ENCODE measurements at regions not wholly inside any gene's neighbourhood (a gene's known extent, or its start where the extent isn't known, plus 50 kb on each side); places are given as distances from the start of the nearest gene placed in this dataset.

DNA sequence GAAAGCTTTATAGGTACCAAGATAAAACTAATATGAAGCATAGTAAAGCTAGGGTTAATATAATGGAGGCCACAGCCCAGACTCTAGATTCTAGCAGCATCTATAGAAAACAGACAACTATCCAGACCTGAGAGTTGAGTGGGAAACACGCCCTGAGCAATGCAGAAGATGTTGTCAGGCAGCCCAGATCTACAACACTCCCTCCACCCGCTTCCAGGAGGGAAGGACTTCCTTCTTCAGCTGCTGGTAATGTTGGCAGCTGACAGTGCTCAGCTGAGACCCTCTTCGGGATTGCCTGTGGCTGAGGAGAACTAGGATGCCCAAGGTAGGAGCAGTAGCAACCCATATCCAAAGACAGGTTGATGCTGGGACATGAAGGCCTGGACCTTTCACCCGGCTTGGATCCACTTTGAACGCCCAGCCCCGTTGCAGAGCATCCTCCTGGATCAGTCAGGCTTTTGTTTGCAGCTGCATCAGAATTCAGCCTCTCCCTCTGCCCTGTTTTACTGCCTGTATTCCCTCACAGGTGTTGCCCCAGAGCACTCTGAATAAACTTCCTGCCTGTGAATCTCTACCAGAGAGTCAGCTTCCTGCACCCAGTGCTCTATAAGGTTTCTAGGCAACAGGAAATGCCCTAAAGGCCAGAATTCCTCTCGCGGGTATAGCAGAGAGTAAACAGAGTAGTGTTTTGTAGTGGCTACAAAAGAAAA, 174.7 kb upstream of the IL12A start:
- TF ChIP-seq EP300 (conservative IDR thresholded peaks at IDR 0.05; ENCODE audit: poor library complexity, severe bottlenecking) (no peak), POLR2AphosphoS5 (IDR thresholded peaks at IDR 0.05) (no peak), EZH2 (IDR thresholded peaks at IDR 0.05; ENCODE audit: borderline replicate concordance, insufficient read depth, low read length, poor library complexity, severe bottlenecking) (no peak), TAF1 (IDR thresholded peaks at IDR 0.05; ENCODE audit: low read depth) (no peak), MXI1 (conservative IDR thresholded peaks at IDR 0.05; ENCODE audit: poor library complexity, severe bottlenecking) (no peak), REST (IDR thresholded peaks at IDR 0.05; ENCODE audit: borderline replicate concordance) (no peak), RAD21 (conservative IDR thresholded peaks at IDR 0.05) (no peak), SMC3 (conservative IDR thresholded peaks at IDR 0.05; ENCODE audit: poor library complexity) (no peak)
- TF ChIP-seq, protein P1, sequence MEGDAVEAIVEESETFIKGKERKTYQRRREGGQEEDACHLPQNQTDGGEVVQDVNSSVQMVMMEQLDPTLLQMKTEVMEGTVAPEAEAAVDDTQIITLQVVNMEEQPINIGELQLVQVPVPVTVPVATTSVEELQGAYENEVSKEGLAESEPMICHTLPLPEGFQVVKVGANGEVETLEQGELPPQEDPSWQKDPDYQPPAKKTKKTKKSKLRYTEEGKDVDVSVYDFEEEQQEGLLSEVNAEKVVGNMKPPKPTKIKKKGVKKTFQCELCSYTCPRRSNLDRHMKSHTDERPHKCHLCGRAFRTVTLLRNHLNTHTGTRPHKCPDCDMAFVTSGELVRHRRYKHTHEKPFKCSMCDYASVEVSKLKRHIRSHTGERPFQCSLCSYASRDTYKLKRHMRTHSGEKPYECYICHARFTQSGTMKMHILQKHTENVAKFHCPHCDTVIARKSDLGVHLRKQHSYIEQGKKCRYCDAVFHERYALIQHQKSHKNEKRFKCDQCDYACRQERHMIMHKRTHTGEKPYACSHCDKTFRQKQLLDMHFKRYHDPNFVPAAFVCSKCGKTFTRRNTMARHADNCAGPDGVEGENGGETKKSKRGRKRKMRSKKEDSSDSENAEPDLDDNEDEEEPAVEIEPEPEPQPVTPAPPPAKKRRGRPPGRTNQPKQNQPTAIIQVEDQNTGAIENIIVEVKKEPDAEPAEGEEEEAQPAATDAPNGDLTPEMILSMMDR (IDR thresholded peaks at IDR 0.05; ENCODE audit: poor library complexity, severe bottlenecking), result no peak
- Histone ChIP-seq H3K9me2 (ENCODE audit: insufficient read depth, low read length) (no peaks in the 10 kb centered on the region), H3K9ac (ENCODE audit: low read length) (no peak overlapping the region), H3K27ac (ENCODE audit: low read length) (no peak overlapping the region), H2AFZ (ENCODE audit: low read depth, low read length) (no peak overlapping the region), H3K36me3 (ENCODE audit: insufficient read depth, low read length) (no peaks in the 10 kb centered on the region), H3K27me3 (ENCODE audit: insufficient read depth, low read depth, low read length) (no peaks in the 10 kb centered on the region), H3K79me2 (replicated peaks; ENCODE audit: insufficient read depth, low read length) (no peaks in the 10 kb centered on the region), H4K20me1 (ENCODE audit: insufficient read depth) (no peaks in the 10 kb centered on the region), H3K4me2 (ENCODE audit: low read length) (no peak overlapping the region), H3F3A (ENCODE audit: insufficient read depth, low read length, poor library complexity, severe bottlenecking) (no peaks in the 10 kb centered on the region), H3K4me3 (ENCODE audit: low read length) (no peak overlapping the region), H3K9me3 (ENCODE audit: low read length) (no peaks in the 10 kb centered on the region)

DNA sequence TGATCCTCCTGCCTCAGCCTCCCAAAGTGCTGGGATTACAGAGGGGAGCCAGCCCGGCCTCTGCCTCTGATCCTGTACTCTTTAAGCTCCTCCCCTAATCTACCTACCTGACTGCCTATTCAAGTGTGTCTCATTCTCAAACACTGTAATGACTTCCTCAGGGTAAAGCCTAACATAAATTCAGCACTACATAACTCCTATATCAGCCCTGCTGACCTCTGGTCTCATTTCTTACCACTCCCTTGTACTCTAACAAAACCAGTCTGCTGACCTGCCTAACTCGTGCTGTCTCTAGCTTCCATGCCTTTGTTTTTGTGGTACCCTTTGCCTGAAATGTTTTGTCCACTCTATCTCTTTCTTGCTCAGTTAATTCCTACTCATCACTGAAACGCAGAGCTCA, 172.1 kb upstream of the IL12A start:
- no peaks in the 10 kb centered on the region for H3K79me2 ChIP-seq (replicated peaks; ENCODE audit: insufficient read depth, low read length)
- H3F3A ChIP-seq (ENCODE audit: insufficient read depth, low read length, poor library complexity, severe bottlenecking), result no peaks in the 10 kb centered on the region
- no peaks in the 10 kb centered on the region for H3K9me2 ChIP-seq (ENCODE audit: insufficient read depth, low read length)
- H3K4me2 ChIP-seq (ENCODE audit: low read length), result no peak overlapping the region
- no peaks in the 10 kb centered on the region for H3K9me3 ChIP-seq (ENCODE audit: low read length)
- no peaks in the 10 kb centered on the region for H3K27me3 ChIP-seq (ENCODE audit: insufficient read depth, low read depth, low read length)
- H3K27ac ChIP-seq (ENCODE audit: low read length), result no peak overlapping the region
- H4K20me1 ChIP-seq (ENCODE audit: insufficient read depth), result no peaks in the 10 kb centered on the region
- TF ChIP-seq RAD21 (conservative IDR thresholded peaks at IDR 0.05), result no peak
- TF ChIP-seq TAF1 (IDR thresholded peaks at IDR 0.05; ENCODE audit: low read depth), result no peak
- TF ChIP-seq EP300 (conservative IDR thresholded peaks at IDR 0.05; ENCODE audit: poor library complexity, severe bottlenecking), result no peak
- no peak for TF ChIP-seq REST (IDR thresholded peaks at IDR 0.05; ENCODE audit: borderline replicate concordance)
- no peak for TF ChIP-seq POLR2AphosphoS5 (IDR thresholded peaks at IDR 0.05)
- no peak for TF ChIP-seq SMC3 (conservative IDR thresholded peaks at IDR 0.05; ENCODE audit: poor library complexity)
- TF ChIP-seq, protein P1 (IDR thresholded peaks at IDR 0.05; ENCODE audit: poor library complexity, severe bottlenecking), result no peak
- no peak for TF ChIP-seq MXI1 (conservative IDR thresholded peaks at IDR 0.05; ENCODE audit: poor library complexity, severe bottlenecking)
- no peak for TF ChIP-seq EZH2 (IDR thresholded peaks at IDR 0.05; ENCODE audit: borderline replicate concordance, insufficient read depth, low read length, poor library complexity, severe bottlenecking)
- no peak overlapping the region for H3K9ac ChIP-seq (ENCODE audit: low read length)
- H3K36me3 ChIP-seq (ENCODE audit: insufficient read depth, low read length), result no peaks in the 10 kb centered on the region
- H3K4me3 ChIP-seq (ENCODE audit: low read length), result no peak overlapping the region
- no peak overlapping the region for H2AFZ ChIP-seq (ENCODE audit: low read depth, low read length)

Data from neural cell (in vitro differentiated cells).